ENCODE measurements at regions not wholly inside any gene's neighbourhood (a gene's known extent, or its start where the extent isn't known, plus 50 kb on each side); places are given as distances from the start of the nearest gene placed in this dataset.

- no peak for TF ChIP-seq CTCF (IDR thresholded peaks at IDR 0.05)
- TF ChIP-seq EP300 (IDR thresholded peaks at IDR 0.05) = no peak
- no peak for TF ChIP-seq POLR2AphosphoS5 (IDR thresholded peaks at IDR 0.05)
- no peak for TF ChIP-seq POLR2A (IDR thresholded peaks at IDR 0.05)
- H3K27ac ChIP-seq = no peak overlapping the region
- no peaks in the 10 kb centered on the region for H3K4me1 ChIP-seq
- no peak for DNase-seq (ENCODE audit: low spot score in 2 of 2)
- H3K36me3 ChIP-seq = no peaks in the 10 kb centered on the region
- peaks cover 38% of the 10 kb centered on the region for H3K27me3 ChIP-seq
- no peaks in the 10 kb centered on the region for H3K9me3 ChIP-seq
- H3K4me3 ChIP-seq = no peak overlapping the region
- 73% methylated on average over 5 of the region's 5 CpGs for WGBS
Observed at GRCh38 chr16:86410529-86410928, 99.8 kb upstream of the FOXF1 start.

- no peaks in the 10 kb centered on the region for H3K4me1 ChIP-seq
- no peak for TF ChIP-seq CTCF (IDR thresholded peaks at IDR 0.05)
- no peak for DNase-seq (ENCODE audit: low spot score in 2 of 2)
- H3K9me3 ChIP-seq = no peaks in the 10 kb centered on the region
- peaks cover 36% of the 10 kb centered on the region for H3K27me3 ChIP-seq
- no peaks in the 10 kb centered on the region for H3K36me3 ChIP-seq
- H3K4me3 ChIP-seq = no peak overlapping the region
- 76% methylated on average over 7 of the region's 7 CpGs for WGBS
- H3K27ac ChIP-seq = no peak overlapping the region
Observed at GRCh38 chr16:86411897-86412296, 98.4 kb upstream of the FOXF1 start.

- H3K27ac ChIP-seq = no peak overlapping the region
Observed at GRCh38 chr16:86414991-86415740, 95.2 kb upstream of the FOXF1 start.

GRCh38 chr16:86418981-86419380, 91.3 kb upstream of the FOXF1 start:
- no peaks in the 10 kb centered on the region for H3K36me3 ChIP-seq
- H3K27ac ChIP-seq = no peak overlapping the region
- H3K4me3 ChIP-seq = no peak overlapping the region
- no peaks in the 10 kb centered on the region for H3K9me3 ChIP-seq
- TF ChIP-seq CTCF (IDR thresholded peaks at IDR 0.05) (peak in 1 of 2 donors; percentile 6), POLR2A (IDR thresholded peaks at IDR 0.05) (no peak)
- H3K27me3 ChIP-seq = peaks cover 34% of the 10 kb centered on the region
- no peaks in the 10 kb centered on the region for H3K4me1 ChIP-seq
- no peak for DNase-seq (ENCODE audit: low spot score in 2 of 2)

More at GRCh38 chr16:86414991-86415740, 95.2 kb upstream of the FOXF1 start:
- Histone ChIP-seq H3K36me3 (no peaks in the 10 kb centered on the region), H3K4me3 (no peak overlapping the region), H3K9me3 (no peaks in the 10 kb centered on the region), H3K27me3 (peaks cover 35% of the 10 kb centered on the region), H3K4me1 (no peaks in the 10 kb centered on the region)
- WGBS = 50% methylated on average over 6 of the region's 9 CpGs
- DNase-seq (ENCODE audit: low spot score in 2 of 2) = no peak
- TF ChIP-seq EP300 (IDR thresholded peaks at IDR 0.05) = no peak
- TF ChIP-seq CTCF (IDR thresholded peaks at IDR 0.05) = no peak
- no peak for TF ChIP-seq POLR2AphosphoS5 (IDR thresholded peaks at IDR 0.05)
- no peak for TF ChIP-seq POLR2A (IDR thresholded peaks at IDR 0.05)

GRCh38 chr16:86419518-86419917, 90.8 kb upstream of the FOXF1 start:
- no peak overlapping the region for H3K4me3 ChIP-seq
- H3K27ac ChIP-seq = no peak overlapping the region
- WGBS = 86% methylated on average over 2 of the region's 2 CpGs

More at GRCh38 chr16:86419518-86419917, 90.8 kb upstream of the FOXF1 start:
- DNase-seq (ENCODE audit: low spot score in 2 of 2) = no peak
- TF ChIP-seq CTCF (IDR thresholded peaks at IDR 0.05) = no peak
- no peak for TF ChIP-seq POLR2AphosphoS5 (IDR thresholded peaks at IDR 0.05)
- no peak for TF ChIP-seq POLR2A (IDR thresholded peaks at IDR 0.05)
- no peak for TF ChIP-seq EP300 (IDR thresholded peaks at IDR 0.05)
- no peaks in the 10 kb centered on the region for H3K9me3 ChIP-seq
- H3K4me1 ChIP-seq = no peaks in the 10 kb centered on the region
- H3K36me3 ChIP-seq = no peaks in the 10 kb centered on the region
- peaks cover 30% of the 10 kb centered on the region for H3K27me3 ChIP-seq
